Fibroblast of the aortic adventitia (primary cell): ENCODE measurements at regions not wholly inside any gene's neighbourhood (a gene's known extent, or its start where the extent isn't known, plus 50 kb on each side); places are given as distances from the start of the nearest gene placed in this dataset.
A peak's percentile ranks its signal among the peaks of the same experiment; 100 is the strongest.

Source experiments
- DNase-seq: peaks from one replicate; pipeline ENCODE4 v3.0.0-alpha.2; 2010; ENCODE audit warnings: low read depth
- H3K4me3 ChIP-seq: 2 replicates; pipeline ENCODE4 v1.5.1; 2011; ENCODE audit warnings: low read depth, mild to moderate bottlenecking, control low read depth, low read length, moderate library complexity
- CTCF ChIP-seq: IDR thresholded peaks from 2 replicates; pipeline ENCODE4 v1.5.1; 2011; ENCODE audit warnings: mild to moderate bottlenecking, low read length, control low read depth, inconsistent platforms; ENCODE audit not compliant: insufficient read depth

GRCh38 chr2:40786636-40787035 lies 334.7 kb upstream of the SLC8A1 start:
- no peak overlapping the region for H3K4me3 ChIP-seq
- TF ChIP-seq CTCF: no peak
- no peak for DNase-seq

- DNase-seq: peak; percentile 7
- no peak for TF ChIP-seq CTCF
- H3K4me3 ChIP-seq: no peak overlapping the region
Measured at GRCh38 chr2:40797120-40797519, 345.2 kb upstream of the SLC8A1 start.

GRCh38 chr2:40803900-40804299 lies 352.0 kb upstream of the SLC8A1 start:
- DNase-seq: no peak
- no peak for TF ChIP-seq CTCF
- no peak overlapping the region for H3K4me3 ChIP-seq

- no peak overlapping the region for H3K4me3 ChIP-seq
- no peak for TF ChIP-seq CTCF
- DNase-seq: no peak
Measured at GRCh38 chr2:40809156-40809555, 357.3 kb upstream of the SLC8A1 start.

- no peak overlapping the region for H3K4me3 ChIP-seq
- DNase-seq: no peak
- no peak for TF ChIP-seq CTCF
Measured at GRCh38 chr2:40814616-40815015, 362.7 kb upstream of the SLC8A1 start.

- TF ChIP-seq CTCF: peak; percentile 36
- peak; percentile 10 for DNase-seq
- no peak overlapping the region for H3K4me3 ChIP-seq
Measured at GRCh38 chr2:40820319-40820718, 368.4 kb upstream of the SLC8A1 start.

GRCh38 chr2:40823478-40823877 lies 371.6 kb upstream of the SLC8A1 start:
- no peak overlapping the region for H3K4me3 ChIP-seq
- no peak for TF ChIP-seq CTCF
- DNase-seq: no peak
